Right lobe of liver (tissue), 4 donors: ENCODE measurements at regions not wholly inside any gene's neighbourhood (a gene's known extent, or its start where the extent isn't known, plus 50 kb on each side); places are given as distances from the start of the nearest gene placed in this dataset.

Experiments
- POLR2A ChIP-seq: fragments of 450-650 bp; IDR thresholded peaks from one replicate; pipeline ENCODE4 v1.6.1; 2017; ENCODE audit warnings: antibody characterized with exemption, mild to moderate bottlenecking
- TF ChIP-seq, protein P1 (sequence below), 4 donors: fragments of 200-600 bp in 3 of 4; fragments of 450-650 bp in 1 of 4; IDR thresholded peaks; one replicate each; pipeline versions ENCODE4 v1.5.1 to v1.8.0; 2016 to 2022; ENCODE audit warnings: antibody characterized with exemption in 4 of 4, mild to moderate bottlenecking in 2 of 4
- donor health status: DM: no; HTN: no; CAD: no.
- donor health status: DM: no; HTN: no; CAD: no.
- donor health status: DM: no; HTN: yes; CAD: no.

DNA sequence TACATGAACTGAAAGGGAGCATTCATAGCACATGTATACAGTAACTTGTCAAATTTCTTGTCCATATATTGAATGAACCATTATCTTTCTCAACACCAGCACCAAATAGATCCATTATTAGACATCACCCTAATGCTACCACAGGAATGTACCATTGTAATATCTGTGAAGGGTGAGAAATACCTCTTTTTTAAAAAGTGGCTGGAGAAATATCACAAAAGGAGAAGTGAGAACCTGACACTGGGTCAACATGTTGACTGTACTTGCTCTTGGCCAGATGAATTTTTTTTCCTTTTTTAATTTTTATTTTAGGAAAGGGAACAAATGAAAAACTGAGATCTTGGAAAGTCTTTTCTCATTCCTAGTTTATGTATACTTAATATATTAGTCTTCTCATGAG is 63.5 kb downstream of the CAVIN2 start:
- TF ChIP-seq POLR2A: no peak
- TF ChIP-seq, protein P1, sequence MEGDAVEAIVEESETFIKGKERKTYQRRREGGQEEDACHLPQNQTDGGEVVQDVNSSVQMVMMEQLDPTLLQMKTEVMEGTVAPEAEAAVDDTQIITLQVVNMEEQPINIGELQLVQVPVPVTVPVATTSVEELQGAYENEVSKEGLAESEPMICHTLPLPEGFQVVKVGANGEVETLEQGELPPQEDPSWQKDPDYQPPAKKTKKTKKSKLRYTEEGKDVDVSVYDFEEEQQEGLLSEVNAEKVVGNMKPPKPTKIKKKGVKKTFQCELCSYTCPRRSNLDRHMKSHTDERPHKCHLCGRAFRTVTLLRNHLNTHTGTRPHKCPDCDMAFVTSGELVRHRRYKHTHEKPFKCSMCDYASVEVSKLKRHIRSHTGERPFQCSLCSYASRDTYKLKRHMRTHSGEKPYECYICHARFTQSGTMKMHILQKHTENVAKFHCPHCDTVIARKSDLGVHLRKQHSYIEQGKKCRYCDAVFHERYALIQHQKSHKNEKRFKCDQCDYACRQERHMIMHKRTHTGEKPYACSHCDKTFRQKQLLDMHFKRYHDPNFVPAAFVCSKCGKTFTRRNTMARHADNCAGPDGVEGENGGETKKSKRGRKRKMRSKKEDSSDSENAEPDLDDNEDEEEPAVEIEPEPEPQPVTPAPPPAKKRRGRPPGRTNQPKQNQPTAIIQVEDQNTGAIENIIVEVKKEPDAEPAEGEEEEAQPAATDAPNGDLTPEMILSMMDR (IDR thresholded peaks at IDR 0.05): no peak
